Iris pigment epithelial cell (primary cell): ENCODE measurements at regions not wholly inside any gene's neighbourhood (a gene's known extent, or its start where the extent isn't known, plus 50 kb on each side); places are given as distances from the start of the nearest gene placed in this dataset.
"Not testable (repeated sequence)": the region's sequence is repeated elsewhere in the genome, so short reads cannot be mapped to it uniquely, and the experiment has no call there.

Experiments used
- DNase-seq: peaks from one replicate; pipeline ENCODE4 v3.0.0-alpha.2; 2011; ENCODE audit warnings: low read depth

DNA sequence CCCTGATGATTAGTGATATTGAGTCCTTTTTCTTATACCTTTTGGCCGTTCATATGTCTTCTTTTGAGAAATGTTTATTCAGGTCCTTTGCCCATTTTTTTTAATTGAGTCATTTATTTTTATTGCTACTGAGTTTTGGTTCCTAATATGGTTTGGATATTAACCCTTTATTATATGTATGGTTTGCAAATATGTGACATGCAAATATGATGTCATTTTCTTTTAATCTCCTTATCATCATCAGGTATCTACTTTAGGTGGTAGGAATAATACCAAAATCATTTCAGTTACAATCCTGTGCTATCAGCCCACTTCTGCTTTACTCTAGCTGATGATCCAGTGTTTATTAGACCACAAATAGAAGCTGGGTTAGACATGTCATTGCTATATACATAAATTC is 102.3 kb upstream of the TRPC7 start:
- no peak for DNase-seq

DNA sequence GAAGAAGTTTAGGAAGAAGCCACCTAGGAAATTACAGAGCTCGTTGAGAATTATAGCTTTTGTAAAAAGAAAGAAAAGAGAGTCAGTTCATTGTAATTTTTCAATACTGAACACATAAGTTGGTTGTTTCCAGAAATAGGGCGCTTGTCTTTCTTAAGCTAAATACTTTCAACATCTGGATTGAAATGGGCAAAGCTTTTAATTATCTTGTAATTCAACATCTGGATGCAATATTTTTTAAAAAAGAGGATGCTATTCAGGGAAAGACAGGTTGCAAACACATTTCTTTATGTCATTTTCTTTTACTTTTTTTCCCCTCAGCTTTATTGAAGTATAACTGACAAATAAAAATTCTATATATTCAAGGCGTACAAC is 100.7 kb upstream of the TRPC7 start:
- DNase-seq = no peak

DNA sequence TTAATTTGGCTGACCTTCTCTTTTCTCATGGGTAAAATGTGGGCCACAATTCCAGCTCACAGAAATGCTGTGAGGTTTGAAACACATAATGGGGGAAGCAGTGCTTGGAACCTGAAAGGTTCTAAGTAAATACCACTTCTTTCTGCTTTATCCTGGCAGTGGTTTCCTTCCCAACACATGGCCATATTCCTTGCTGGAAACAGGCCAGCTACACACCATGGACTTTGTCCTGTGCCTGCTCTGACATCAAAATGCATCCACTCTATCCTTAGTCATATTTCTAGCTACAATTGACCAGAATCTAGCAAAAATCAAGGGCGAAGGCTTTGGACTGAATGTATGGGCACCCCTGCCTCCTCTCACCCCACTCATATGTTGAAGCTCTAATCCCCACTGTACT is 93.1 kb upstream of the TRPC7 start:
- no peak for DNase-seq

DNA sequence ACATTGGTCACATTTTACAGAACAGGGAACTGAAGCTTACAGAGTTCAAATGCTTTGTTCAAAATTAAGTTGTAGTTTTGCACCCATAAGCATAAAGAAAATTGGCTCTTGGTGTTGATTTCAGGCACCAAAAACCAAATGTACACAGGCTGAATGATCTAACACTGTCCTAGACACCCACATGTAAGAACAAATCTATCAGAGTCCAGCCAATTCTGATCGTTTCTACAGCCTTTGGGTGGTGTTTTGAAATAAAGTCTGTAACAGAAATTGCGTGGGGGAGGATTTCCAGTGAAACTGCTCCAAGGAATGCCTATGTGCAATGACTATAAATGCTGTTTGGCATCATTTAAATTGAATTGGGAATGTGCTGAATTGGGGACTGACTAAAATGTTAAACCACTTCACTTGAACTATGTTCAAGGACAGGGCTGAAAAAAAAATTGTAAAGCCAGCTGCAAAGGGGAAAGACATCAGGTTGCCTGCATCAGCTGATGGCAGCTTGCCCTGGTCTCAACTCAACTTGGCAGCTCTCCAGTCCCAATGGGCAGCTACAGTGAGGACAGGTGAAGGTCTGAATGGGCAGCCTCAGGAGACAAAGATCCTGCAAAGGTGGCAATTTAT is 92.2 kb upstream of the TRPC7 start:
- no peak for DNase-seq

DNA sequence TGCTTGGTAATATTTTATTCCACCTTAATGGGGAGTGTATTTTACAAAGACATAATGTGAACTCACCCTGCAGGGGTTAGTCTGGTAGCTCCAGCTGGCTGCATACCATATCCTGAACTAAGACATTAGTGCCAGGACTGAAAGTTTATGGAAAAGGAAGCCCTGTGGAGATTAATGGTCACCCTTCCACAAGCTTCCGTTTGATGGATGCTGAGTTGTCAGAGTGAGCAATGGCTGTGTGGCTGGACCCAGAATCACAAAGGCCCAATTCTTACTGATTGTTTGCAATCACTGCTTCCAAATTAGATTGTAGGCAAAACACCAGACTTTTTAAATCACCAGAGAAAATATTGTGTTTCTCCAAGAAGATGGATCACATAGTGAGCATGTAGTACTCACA is 90.1 kb upstream of the TRPC7 start:
- DNase-seq = no peak

DNA sequence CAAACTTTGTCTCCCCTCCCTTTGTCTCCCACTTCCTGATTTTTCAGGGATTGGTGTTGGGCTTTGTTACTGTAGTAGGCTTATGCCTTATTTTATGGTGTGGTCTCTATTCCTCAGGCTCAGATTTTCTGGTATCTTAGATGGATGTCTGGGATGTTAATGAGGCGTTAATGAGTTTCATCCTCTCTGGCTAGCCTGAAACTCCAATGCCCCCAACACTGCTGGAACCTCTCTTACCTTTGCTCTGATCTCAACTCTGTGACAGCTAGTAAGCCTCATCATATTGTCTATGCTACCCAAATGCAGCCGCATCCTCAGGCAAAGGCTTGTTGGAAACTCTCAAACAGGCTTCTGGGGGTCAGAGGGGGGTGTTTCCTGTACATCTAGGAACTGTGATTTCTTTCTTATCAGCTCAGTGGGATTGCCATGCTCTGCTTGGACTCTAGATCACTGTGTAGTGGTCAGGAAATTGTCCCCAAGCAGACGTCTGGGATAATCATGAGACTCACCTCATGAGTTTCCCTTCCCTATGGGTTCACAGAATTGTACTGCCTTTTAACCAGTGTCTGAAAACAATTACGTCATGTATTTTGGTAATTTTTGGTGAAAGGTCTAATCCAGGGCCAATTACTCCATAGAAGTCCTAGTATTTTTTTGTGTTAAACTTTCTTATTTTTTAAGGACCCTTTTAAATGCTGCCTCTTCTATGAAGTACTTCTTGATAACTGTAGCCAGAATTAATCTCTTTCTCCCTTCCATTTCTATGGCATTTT is 88.8 kb upstream of the TRPC7 start:
- DNase-seq = no peak

DNA sequence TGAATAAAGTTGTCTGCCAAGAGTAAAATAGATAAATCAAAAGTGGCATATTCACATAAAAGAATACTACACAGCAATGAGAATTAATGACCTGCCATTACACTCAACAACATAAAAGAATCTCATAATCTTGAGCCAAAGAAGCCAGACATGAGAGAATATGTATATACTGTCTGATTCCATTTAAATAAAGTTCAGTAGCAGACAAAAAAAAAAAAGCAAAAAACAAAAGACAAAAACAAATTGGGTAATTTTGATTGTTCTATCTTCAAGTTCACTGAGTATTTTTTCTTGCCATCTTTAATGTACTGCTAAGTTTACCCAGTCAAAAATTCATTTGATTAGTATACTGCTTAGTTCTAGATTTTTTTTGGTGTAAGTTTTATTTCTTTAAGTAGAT is 87.9 kb upstream of the TRPC7 start:
- DNase-seq = no peak

DNA sequence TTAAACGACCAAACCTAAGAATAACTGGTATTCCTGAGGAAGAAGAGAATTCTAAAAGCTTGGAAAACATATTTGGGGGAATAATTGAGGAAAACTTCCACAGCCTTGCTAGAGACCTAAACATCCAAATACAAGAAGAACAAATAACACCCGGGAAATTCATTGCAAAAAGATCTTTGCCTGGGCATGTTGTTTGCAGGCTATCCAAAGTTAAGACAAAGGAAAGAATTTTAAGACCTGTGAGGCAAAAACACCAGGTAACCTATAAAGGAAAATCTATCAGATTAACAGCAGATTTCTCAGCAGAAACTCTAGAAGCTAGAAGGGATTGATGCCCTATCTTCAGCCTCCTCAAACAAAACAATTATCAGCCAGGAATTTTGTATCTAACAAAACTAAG is 82.2 kb upstream of the TRPC7 start:
- DNase-seq = not testable (repeated sequence)

DNA sequence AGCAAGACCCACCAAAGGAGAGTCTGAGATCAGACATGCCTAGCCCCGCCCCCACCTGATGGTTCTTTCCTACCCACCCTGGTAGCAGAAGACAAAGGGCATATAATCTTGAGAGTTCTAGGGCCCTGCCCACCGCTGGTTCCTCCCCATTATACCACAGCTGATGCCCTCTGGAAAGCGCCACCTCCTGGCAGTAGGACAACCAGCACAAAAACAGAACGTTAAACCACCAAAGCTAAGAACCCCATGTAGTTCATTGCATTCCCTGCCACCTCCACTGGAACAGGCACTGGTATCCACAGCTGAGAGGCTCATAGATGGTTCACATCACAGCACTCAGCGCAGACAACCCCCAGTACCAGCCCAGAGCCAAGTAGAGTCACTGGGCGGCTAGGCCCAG is 81.2 kb upstream of the TRPC7 start:
- DNase-seq = no peak

DNA sequence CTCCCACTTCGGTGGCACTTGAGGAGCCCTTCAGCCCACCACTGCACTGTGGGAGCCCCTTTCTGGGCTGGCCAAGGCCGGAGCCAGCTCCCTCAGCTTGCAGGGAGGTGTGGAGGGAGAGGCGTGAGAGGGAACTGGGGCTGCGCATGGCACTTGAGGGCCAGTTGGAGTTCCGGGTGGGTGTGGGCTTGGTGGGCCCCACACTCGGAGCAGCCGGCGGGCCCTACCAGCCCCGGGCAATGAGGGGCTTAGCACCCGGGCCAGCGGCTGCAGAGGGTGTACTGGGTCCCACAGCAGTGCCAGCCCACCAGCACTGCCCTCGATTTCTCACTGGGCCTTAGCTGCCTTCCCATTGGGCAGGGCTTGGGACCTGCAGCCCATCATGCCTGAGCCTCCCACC is 78.8 kb upstream of the TRPC7 start:
- not testable (repeated sequence) for DNase-seq

DNA sequence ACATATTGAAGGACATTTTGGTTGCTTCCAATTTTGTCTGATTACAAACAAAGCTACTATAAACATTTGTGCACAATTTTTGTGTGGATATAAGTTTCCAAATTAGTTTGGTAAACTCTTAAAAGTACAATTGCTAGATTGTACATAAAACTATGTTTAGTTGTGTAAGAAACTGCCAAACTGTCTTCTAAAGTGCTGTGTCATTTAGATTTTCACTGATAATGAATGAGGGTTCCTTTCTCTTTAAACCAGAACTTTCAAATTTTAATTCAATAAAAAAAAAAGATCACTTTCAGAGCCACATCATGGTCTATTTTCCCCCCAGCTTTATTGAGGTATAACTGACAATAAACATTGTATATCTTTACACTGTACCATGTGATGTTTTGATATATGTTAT is 74.0 kb upstream of the TRPC7 start:
- no peak for DNase-seq

DNA sequence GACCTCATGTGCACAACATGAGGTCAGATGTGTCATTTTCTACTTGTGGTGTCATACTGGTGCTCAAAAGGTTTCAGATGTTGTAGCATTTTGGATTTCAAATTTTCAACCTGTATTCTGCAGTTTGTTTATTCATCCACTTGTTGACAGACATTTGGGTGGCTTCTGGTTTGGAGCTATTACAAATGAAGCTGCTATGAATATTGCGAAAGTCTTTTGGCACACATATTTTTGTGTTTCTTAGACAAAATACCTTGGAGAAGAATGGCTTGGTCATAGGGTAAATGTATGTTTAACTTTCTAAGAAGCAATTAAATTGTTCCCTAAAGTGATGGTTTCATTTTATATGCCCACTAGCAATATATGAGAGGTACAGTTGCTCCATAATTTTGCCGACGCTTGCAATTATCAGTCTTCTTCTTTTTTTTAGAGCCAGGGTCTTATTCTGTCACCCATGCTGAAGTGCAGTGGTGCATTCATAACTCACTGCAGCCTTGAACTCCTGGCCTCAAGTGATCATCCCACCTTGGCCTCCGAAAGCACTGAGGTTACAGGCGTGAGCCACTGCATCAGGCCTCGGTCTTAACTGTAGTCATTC is 70.7 kb upstream of the TRPC7 start:
- peak; percentile 26 for DNase-seq

DNA sequence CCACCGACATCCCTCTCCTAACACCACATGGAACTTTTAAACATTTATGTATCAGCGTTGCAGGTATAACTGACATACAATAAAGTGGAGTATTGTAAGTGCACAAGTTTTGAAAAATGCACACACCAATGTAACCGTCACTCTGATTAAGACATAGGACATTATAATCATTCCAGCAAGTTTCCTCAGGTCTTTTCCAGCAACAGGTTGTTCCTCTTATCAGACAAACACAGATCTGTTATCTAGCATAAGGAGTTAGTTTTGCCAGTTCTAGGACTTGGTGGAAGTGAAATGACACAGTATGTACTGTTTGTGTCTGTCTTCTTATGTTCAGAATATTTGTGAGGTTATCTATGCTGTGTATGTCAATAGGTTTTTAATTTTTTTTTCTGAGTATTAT is 69.5 kb upstream of the TRPC7 start:
- DNase-seq = no peak

DNA sequence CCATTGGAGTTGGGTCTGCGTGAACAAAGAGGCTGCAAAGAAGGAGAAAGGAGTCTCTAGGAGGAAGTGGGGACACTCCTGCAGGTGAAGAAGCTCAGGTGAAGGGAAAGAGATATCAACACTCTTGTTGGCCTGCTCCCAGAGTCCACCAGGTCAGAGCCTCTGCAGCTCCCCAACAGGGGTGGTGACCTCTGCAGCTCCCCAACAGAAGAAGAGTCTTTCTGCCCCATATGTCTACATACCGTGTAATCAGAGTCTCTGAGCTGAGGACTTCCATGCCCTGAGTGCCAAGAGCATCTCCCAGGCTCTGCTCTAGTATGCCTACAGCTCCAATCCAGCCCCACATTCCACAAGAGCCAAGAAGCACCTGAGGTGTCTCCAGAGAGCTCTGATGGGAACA is 67.4 kb upstream of the TRPC7 start:
- no peak for DNase-seq

DNA sequence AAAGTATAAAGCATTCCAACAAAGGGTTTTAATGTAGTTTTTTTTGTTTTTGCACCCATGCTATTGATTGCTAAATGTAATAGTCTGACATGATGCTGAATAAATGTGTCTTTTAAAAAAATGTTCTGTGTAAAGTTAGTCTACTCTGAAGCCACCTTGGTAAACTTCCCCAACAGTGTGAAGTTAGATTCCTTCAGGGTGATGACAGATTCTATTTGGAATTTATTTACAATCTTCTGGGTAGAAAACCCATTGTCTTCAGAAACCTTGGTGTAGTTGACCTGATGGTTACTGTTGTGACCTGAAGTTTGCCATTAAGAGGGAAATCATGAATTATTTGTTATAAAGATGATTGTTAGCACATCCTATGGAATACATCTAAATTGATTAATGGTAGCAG is 64.7 kb upstream of the TRPC7 start:
- no peak for DNase-seq

DNA sequence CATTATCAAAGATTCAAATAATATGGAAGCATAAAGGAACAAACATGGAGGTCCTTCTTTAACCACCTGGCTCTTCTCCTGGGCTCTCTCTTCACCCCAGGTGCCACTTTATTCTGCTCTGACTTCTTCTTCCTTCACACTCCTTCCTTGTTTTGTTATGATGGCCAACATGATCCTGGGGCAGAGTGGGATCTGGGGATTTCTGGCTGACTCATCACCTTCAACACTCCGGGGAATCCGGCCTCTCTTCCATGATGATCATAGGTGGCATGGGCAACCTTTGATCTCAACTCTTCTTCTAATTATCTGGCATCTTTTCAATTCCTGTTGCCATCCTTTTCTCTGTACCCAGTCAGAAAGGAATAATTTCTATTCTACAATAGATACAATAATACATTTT is 62.1 kb upstream of the TRPC7 start:
- no peak for DNase-seq

DNA sequence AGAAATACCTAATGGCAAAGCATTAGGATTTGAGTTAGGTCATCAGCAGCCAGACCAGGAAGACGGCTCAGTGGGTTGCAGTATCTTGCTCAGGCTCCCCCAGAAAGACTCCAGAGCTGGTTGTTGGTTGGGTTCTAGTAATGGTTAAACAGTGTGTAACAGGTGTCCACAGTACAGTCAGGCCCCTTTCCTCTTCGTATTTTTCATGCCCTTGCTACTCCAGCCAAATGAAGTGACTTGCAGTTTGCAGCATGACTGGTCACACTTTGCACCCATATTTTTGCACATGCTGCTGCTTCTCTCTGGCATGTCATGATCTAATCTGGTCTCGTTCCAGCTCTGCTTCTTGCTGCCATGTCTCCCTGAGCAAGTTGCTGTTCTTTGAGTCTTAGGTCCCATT is 60.6 kb upstream of the TRPC7 start:
- DNase-seq = no peak

DNA sequence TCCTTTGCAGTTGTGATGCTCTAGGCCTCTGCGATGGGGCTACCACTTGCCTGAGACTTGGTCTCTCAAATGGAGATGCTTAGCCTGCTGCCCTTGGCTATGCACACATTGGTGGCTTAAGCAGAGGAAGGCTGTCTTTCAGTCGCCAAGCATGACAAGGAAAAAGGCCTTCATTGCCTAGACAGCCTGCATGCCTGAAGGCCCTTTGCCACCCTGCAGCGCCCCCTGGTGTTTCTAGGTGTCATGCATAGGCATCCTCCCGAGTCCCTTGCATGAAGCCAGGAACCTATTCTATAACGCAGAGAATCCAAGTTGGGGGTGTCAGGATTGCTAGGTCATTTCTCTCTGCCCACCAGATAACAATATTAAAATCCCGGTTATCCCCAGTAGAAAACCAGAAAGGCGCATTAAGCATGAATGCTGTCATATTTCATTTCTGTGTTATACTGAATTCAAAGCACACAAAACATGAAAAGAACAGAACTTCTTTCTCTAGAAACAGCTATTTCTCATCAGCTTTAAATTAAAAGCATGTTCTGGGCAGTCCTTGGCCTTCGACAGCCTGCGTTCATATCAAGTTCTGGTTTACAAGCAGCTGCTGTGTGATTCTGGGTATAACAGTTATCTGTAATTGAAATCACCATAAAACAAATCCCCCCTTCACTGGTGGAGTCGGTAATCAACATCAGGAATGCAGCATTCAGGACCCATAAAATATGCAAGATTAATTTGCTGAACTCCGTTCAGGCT is 59.7 kb upstream of the TRPC7 start:
- peak; percentile 46 for DNase-seq

DNA sequence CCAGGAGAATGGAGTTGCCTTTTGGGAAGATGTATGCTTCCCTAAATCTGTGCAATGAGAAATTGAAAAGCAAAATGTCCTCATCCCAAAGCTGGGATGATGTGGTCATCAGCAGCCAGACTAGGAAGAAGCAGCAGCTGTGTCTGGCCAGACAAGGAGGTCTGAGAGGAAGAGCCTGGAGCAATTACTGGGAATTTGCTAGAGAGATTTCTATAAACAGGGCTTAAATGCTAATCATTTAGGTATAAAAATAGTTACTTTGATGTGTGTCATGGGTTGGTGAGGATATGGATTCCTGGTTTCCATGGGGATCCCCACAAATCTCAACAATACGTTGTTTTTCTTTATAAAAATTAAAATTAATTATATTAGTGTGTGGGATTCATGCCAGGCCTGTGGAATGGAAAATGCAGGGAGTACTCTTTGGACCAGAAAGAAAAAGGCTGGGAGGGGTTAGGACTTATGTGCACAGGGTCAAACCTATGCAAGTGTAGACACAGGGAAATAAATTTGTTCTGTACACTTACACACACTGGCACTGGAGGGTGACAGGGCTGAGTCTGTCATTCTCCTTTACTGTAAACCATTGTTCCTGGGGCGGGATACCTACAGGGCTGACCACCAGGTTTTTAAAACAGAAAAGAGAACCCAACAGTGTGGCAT is 58.7 kb upstream of the TRPC7 start:
- DNase-seq = no peak

DNA sequence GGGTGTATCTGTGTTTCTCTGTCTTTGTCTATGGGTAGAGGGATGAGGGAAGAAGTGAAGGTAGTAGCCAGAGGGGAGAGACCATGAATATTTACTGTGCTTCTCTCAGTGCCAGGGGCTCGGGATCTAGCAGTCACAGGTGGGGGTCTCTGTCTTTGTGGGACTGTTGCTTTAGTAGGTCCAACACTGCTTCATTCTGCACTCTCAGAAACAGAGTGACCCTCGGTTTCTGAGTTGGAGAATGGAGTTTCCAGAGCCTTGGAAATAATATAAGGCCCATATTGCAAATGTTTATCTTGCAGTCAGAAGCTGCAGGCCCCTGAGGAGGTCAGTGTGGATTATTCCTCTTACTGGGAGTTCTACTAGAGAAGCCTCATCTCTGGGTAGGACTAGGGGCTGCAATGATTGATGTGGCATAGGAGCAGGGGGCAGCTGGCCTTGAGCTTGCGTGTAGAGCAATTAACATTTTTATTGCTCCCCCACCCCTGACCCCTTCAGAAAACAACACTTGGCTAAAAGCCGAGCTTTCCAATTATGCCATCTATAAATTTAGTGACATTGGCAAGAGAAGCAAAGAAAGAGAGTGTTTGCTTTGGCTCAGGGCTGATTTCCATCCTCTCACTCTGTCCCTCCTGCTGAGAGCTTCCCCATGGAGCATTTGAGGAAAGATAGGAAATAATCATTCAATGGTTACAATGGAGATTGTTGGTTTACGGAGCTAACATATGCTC is 55.0 kb upstream of the TRPC7 start:
- no peak for DNase-seq

DNA sequence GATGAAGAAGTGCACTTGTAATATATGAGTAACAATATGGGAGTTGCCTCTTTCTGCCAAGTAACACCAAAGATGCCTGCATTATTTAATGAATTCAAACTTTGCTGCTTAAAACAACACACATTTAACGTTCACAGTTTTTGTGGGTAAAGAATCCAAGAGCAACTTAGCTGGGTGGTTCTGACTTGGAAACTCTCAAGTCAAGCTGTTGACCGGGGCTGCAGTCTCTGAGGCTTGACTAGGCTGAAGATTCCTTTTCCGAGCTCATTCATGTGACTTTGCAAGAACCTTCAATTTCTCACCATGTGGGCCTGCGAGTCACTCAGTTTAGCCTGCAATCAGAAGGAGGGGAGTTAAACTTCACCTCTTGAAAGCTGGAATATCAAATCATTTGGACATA is 53.0 kb upstream of the TRPC7 start:
- DNase-seq = no peak
